Liver (tissue), 7 donors: ENCODE measurements at regions not wholly inside any gene's neighbourhood (a gene's known extent, or its start where the extent isn't known, plus 50 kb on each side); places are given as distances from the start of the nearest gene placed in this dataset.

Source experiments
- DNase-seq: peaks from one replicate; pipeline ENCODE4 v3.0.0-alpha.2; 2017; ENCODE audit warnings: low spot score
- H3K27ac ChIP-seq, 2 donors: one replicate each; pipeline ENCODE4 v1.7.0; 2013; ENCODE audit warnings: inconsistent platforms in 2 of 2, low read length in 2 of 2, control low read depth in 1 of 2, low read depth in 1 of 2, mild to moderate bottlenecking in 1 of 2
- H3K27me3 ChIP-seq, 4 donors: one replicate each; pipeline versions ENCODE4 v1.6.1 to v1.7.0; 2013; ENCODE audit warnings: low read length in 3 of 4, inconsistent platforms in 1 of 4, mild to moderate bottlenecking in 1 of 4, moderate library complexity in 1 of 4; ENCODE audit not compliant: control insufficient read depth in 4 of 4, insufficient read depth in 4 of 4
- H3K36me3 ChIP-seq, 4 donors: one replicate each; pipeline versions ENCODE4 v1.6.1 to v1.7.0; 2013; ENCODE audit warnings: low read length in 3 of 4, mild to moderate bottlenecking in 3 of 4, low read depth in 1 of 4, moderate library complexity in 1 of 4; ENCODE audit not compliant: control insufficient read depth in 4 of 4, insufficient read depth in 3 of 4
- H3K4me1 ChIP-seq, 4 donors: one replicate each; pipeline versions ENCODE4 v1.6.1 to v1.7.0; 2013; ENCODE audit warnings: low read length in 3 of 4, mild to moderate bottlenecking in 3 of 4, moderate library complexity in 1 of 4; ENCODE audit not compliant: control insufficient read depth in 4 of 4, insufficient read depth in 4 of 4
- H3K4me3 ChIP-seq, 3 donors: one replicate each; pipeline versions ENCODE4 v1.6.1 to v1.7.0; 2013; ENCODE audit warnings: low read length in 3 of 3, control low read depth in 1 of 3, low read depth in 1 of 3, mild to moderate bottlenecking in 1 of 3
- H3K9ac ChIP-seq, 2 donors: one replicate each; pipeline ENCODE4 v1.7.0; 2013; ENCODE audit warnings: low read length in 2 of 2, mild to moderate bottlenecking in 2 of 2, moderate library complexity in 2 of 2, control low read depth in 1 of 2, low read depth in 1 of 2
- H3K9me3 ChIP-seq, 4 donors: one replicate each; pipeline versions ENCODE4 v1.6.1 to v1.7.0; 2013; ENCODE audit warnings: low read length in 3 of 4; ENCODE audit not compliant: control insufficient read depth in 4 of 4
- EGR1 ChIP-seq, 2 donors: IDR thresholded peaks; 2 replicates each; pipeline ENCODE4 v1.6.1; 2016 to 2018; ENCODE audit warnings: antibody characterized with exemption in 2 of 2, low read depth in 2 of 2
- FOXA1 ChIP-seq: IDR thresholded peaks from 2 replicates; pipeline ENCODE4 v1.6.1; 2016; ENCODE audit warnings: antibody characterized with exemption
- FOXA2 ChIP-seq: IDR thresholded peaks from 2 replicates; pipeline ENCODE4 v1.6.1; 2016; ENCODE audit warnings: antibody characterized with exemption
- GABPA ChIP-seq, 2 donors: IDR thresholded peaks in 1 of 2; conservative IDR thresholded peaks in 1 of 2; 2 replicates each; pipeline ENCODE4 v1.6.1; 2016; ENCODE audit warnings: antibody characterized with exemption in 2 of 2, mild to moderate bottlenecking in 1 of 2, moderate library complexity in 1 of 2
- HNF4A ChIP-seq, 2 donors: conservative IDR thresholded peaks; 2 replicates each; pipeline ENCODE4 v1.6.1; 2016; ENCODE audit warnings: antibody characterized with exemption in 2 of 2, mild to moderate bottlenecking in 2 of 2
- HNF4G ChIP-seq: IDR thresholded peaks from 2 replicates; pipeline ENCODE4 v1.6.1; 2016; ENCODE audit warnings: antibody characterized with exemption
- JUND ChIP-seq, 2 donors: IDR thresholded peaks; 2 replicates each; pipeline ENCODE4 v1.6.1; 2016; ENCODE audit warnings: antibody characterized with exemption in 2 of 2
- RAD21 ChIP-seq, 2 donors: IDR thresholded peaks; 2 replicates each; pipeline ENCODE4 v1.6.1; 2016; ENCODE audit warnings: antibody characterized with exemption in 2 of 2, mild to moderate bottlenecking in 2 of 2
- RXRA ChIP-seq, 2 donors: IDR thresholded peaks; 2 replicates each; pipeline ENCODE4 v1.6.1; 2017 to 2018; ENCODE audit warnings: antibody characterized with exemption in 2 of 2, mild to moderate bottlenecking in 1 of 2
- TAF1 ChIP-seq: conservative IDR thresholded peaks from 2 replicates; pipeline ENCODE4 v1.6.1; 2016; ENCODE audit warnings: antibody characterized with exemption, mild to moderate bottlenecking
- YY1 ChIP-seq: IDR thresholded peaks from 2 replicates; pipeline ENCODE4 v1.6.1; 2016; ENCODE audit warnings: antibody characterized with exemption, mild to moderate bottlenecking
- ZBTB33 ChIP-seq: IDR thresholded peaks from 2 replicates; pipeline ENCODE4 v1.6.1; 2016; ENCODE audit warnings: antibody characterized with exemption
- WGBS: extraction: QIAGEN DNeasy Blood & Tissue Kit; methylation state at CpG from one replicate; pipeline ENCODE4 v1.1.7; 2013; 5-methylcytosine and 5-hydroxymethylcytosine counted together
- TF ChIP-seq, protein P1 (sequence below): IDR thresholded peaks from 2 replicates; pipeline ENCODE4 v1.6.1; 2016; ENCODE audit warnings: antibody characterized with exemption, mild to moderate bottlenecking
- donor health status: healthy.
- donor health status: healthy.
- donor health status: healthy.
- donor health status: healthy.

GRCh38 chr20:60897976-60898375 is 354.1 kb upstream of the CDH4 start:
- Histone ChIP-seq H3K36me3 (no peaks in the 10 kb centered on the region), H3K9me3 (peaks cover 3 to 11% (median 5%) of the 10 kb centered on the region in 4 donors), H3K9ac (no peak overlapping the region), H3K4me3 (no peak overlapping the region), H3K27ac (no peak overlapping the region), H3K27me3 (peaks cover 0 to 2% (median 0%) of the 10 kb centered on the region in 4 donors), H3K4me1 (no peaks in the 10 kb centered on the region)
- DNase-seq = no peak
- 34% methylated on average over 2 of the region's 2 CpGs for WGBS
- TF ChIP-seq GABPA (IDR thresholded peaks at IDR 0.05 in 1 of 2, conservative IDR thresholded peaks at IDR 0.05 in 1 of 2) (no peak), RAD21 (IDR thresholded peaks at IDR 0.05) (no peak), ZBTB33 (no peak), EGR1 (IDR thresholded peaks at IDR 0.05; ENCODE audit: low read depth in 2 of 2) (no peak), HNF4G (no peak)

DNA sequence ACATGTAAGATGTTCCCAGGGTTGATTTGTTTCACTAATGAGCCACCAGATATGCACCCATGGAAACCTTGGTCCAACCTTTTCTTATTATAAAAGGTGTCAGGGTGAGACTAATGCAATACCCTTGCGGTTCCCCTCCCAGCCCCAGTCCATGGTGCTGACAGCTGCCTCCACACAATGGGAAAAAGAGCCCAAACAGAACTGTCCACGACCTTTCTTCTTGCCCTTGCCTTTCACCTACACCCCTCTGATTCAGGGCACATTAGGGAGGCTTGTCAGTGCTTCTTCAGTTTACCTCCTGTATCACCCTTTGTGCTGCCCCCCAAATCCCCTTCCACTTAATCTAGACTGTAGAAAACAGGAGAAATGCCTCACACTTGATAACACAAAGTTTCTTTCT is 352.7 kb upstream of the CDH4 start:
- no peak for DNase-seq
- TF ChIP-seq FOXA1 (no peak), TAF1 (no peak), ZBTB33 (no peak), RAD21 (IDR thresholded peaks at IDR 0.05) (no peak), FOXA2 (no peak), HNF4G (no peak), GABPA (IDR thresholded peaks at IDR 0.05 in 1 of 2, conservative IDR thresholded peaks at IDR 0.05 in 1 of 2) (no peak), YY1 (no peak), HNF4A (conservative IDR thresholded peaks at IDR 0.05) (no peak), JUND (IDR thresholded peaks at IDR 0.05) (no peak), RXRA (IDR thresholded peaks at IDR 0.05) (no peak)
- TF ChIP-seq, protein P1, sequence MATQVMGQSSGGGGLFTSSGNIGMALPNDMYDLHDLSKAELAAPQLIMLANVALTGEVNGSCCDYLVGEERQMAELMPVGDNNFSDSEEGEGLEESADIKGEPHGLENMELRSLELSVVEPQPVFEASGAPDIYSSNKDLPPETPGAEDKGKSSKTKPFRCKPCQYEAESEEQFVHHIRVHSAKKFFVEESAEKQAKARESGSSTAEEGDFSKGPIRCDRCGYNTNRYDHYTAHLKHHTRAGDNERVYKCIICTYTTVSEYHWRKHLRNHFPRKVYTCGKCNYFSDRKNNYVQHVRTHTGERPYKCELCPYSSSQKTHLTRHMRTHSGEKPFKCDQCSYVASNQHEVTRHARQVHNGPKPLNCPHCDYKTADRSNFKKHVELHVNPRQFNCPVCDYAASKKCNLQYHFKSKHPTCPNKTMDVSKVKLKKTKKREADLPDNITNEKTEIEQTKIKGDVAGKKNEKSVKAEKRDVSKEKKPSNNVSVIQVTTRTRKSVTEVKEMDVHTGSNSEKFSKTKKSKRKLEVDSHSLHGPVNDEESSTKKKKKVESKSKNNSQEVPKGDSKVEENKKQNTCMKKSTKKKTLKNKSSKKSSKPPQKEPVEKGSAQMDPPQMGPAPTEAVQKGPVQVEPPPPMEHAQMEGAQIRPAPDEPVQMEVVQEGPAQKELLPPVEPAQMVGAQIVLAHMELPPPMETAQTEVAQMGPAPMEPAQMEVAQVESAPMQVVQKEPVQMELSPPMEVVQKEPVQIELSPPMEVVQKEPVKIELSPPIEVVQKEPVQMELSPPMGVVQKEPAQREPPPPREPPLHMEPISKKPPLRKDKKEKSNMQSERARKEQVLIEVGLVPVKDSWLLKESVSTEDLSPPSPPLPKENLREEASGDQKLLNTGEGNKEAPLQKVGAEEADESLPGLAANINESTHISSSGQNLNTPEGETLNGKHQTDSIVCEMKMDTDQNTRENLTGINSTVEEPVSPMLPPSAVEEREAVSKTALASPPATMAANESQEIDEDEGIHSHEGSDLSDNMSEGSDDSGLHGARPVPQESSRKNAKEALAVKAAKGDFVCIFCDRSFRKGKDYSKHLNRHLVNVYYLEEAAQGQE = no peak

More for the DNA sequence above, 352.7 kb upstream of the CDH4 start:
- no peaks in the 10 kb centered on the region for H3K4me1 ChIP-seq
- H3K4me3 ChIP-seq = no peak overlapping the region
- WGBS = 40% methylated on average over 2 of the region's 2 CpGs
- H3K36me3 ChIP-seq = no peaks in the 10 kb centered on the region
- H3K9ac ChIP-seq = no peak overlapping the region
- H3K9me3 ChIP-seq = peaks cover 3 to 11% (median 8%) of the 10 kb centered on the region in 4 donors
- no peak overlapping the region for H3K27ac ChIP-seq
- H3K27me3 ChIP-seq = no peaks in the 10 kb centered on the region
